ENCODE measurements at regions not wholly inside any gene's neighbourhood (a gene's known extent, or its start where the extent isn't known, plus 50 kb on each side); places are given as distances from the start of the nearest gene placed in this dataset.

DNA sequence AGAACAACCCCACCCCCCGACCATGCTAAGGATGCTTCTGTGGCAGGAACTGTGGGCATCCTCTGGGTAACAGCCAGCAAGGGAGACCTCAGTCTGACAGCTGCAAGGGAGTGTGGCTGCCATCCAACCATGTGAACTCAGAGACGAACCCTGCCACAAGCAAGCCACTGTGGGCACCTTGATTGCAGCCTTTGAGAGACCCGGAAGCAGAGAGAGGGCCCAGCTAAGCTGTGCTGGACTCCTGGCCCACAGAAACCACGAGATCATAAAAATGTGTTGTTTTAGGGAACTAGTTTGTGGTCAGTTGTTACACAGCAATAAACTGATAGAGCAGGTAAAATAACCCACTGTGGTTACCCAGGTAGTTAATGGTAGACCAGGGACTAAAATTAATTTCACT lies 414.6 kb downstream of the CDH26 start:
- ATAC-seq = no peak
- Mint-ChIP-seq H3K4me1 (no peaks in the 10 kb centered on the region), H3K27ac (no peak overlapping the region), H3K4me3 (no peak overlapping the region), H3K27me3 (no peaks in the 10 kb centered on the region), H3K9me3 (ENCODE audit: low read depth) (no peaks in the 10 kb centered on the region), H3K36me3 (no peaks in the 10 kb centered on the region)
- CTCF ChIA-PET = no interaction called here
- DNase-seq = no peak

DNA sequence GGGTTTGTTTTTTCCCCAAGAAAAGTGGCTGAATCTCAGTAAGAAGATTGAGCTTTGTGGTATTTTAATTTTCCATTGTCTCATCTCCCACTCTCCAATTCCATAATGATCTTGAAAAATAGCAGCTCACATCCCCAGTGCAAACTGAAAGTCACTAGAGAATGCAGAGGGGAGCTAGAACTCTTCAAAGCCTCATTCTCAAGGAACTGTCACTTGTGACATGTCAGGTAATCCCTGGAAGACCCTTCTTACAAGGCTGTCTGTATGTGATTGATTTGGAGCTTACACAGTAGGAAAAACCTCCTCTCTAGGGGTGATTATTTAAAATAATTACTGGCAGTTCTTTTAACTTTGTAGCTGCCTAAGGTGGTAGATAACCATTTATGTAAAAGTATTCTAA lies 420.4 kb downstream of the CDH26 start:
- CTCF ChIA-PET = no interaction called here

DNA sequence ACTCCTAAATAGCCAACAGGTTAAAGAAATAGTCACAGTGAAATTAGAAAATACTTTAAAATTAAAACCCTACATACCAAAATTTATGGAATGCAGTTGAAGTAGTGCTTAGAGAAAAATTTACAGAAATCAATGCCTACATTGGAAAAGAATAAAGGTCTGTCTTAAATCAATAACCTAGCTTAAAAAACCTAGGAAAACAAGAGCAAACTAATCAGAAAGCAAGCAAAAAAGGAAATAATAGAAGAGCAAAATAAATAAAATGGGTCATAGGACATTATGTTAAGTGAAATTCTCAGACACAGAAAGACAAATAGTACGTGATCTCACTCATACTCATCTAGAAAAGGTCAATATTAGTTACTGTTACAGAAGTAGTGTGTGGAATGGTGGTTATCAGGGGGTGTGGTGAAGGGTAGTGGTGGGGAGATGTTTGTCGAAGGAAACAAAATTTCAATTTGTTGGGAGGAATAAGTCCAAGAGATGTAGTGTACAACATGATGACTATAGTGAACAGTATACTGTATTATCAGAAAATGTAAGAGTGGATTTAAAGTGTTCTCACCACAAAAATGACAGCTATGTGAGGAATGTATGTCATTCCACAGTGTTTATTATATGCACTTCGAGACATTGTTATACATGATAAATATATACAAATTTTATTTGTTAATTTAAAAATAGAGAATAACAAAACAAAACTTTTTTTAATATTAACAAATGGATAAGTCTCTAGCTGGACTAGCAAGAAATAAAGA lies 423.6 kb downstream of the CDH26 start:
- Mint-ChIP-seq H3K36me3 (no peaks in the 10 kb centered on the region), H3K27ac (no peak overlapping the region), H3K4me1 (no peaks in the 10 kb centered on the region), H3K27me3 (peaks cover 2% of the 10 kb centered on the region), H3K4me3 (no peak overlapping the region), H3K9me3 (ENCODE audit: low read depth) (no peaks in the 10 kb centered on the region)
- ATAC-seq (no peak), DNase-seq (no peak)
- CTCF ChIA-PET = no interaction called here

More for the DNA sequence above, 420.4 kb downstream of the CDH26 start:
- Mint-ChIP-seq H3K27me3 (peaks cover 2% of the 10 kb centered on the region), H3K4me3 (no peak overlapping the region), H3K9me3 (ENCODE audit: low read depth) (no peaks in the 10 kb centered on the region), H3K27ac (no peak overlapping the region), H3K36me3 (no peaks in the 10 kb centered on the region), H3K4me1 (no peaks in the 10 kb centered on the region)
- no peak for ATAC-seq
- no peak for DNase-seq

DNA sequence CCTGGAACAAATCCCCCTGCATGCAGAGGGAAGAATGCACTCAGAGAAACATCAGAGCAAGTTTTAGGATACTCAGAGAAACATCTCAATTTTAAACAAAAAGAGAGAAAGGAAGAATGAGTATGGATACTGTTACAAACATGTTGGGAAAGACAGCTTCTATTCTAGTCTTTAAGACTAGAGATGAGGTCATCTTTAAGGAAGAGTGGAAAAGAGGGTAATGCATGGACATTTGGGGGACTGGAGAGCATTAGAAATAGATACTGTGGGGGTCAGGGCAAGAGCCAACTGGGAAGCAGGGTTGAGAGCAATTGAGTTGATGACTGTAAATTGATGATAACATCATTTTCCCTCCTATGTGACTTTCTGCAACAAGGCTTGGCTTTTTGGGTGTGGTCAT lies 431.2 kb downstream of the CDH26 start:
- no peak overlapping the region for H3K27ac Mint-ChIP-seq
- no peaks in the 10 kb centered on the region for H3K4me1 Mint-ChIP-seq
- ATAC-seq (no peak), DNase-seq (no peak)
- CTCF ChIA-PET = no interaction called here
- H3K27me3 Mint-ChIP-seq = no peaks in the 10 kb centered on the region
- no peak overlapping the region for H3K4me3 Mint-ChIP-seq
- no peaks in the 10 kb centered on the region for H3K36me3 Mint-ChIP-seq
- no peaks in the 10 kb centered on the region for H3K9me3 Mint-ChIP-seq (ENCODE audit: low read depth)

DNA sequence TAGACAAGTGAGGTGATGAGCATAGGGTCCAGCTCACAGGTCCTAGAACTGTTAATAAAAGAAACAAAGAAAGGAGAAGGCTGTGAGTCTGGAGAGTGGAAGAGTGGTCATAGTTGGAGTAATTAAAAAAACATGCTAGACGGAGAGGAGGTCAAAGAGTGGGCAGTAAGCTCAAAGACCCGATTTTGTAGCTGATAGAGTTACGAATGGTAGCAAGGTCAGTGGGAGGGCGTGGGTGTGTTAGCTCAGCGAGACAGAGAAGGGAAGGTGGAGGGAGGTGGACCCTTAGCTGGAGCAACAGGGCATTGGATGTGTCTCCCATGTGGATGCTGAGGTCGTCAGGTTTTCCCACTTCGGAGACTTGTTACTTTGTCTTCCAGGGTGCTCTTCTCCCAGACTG lies 431.7 kb downstream of the CDH26 start:
- Mint-ChIP-seq H3K4me1 (no peaks in the 10 kb centered on the region), H3K27me3 (no peaks in the 10 kb centered on the region), H3K36me3 (no peaks in the 10 kb centered on the region), H3K27ac (no peak overlapping the region), H3K4me3 (no peak overlapping the region), H3K9me3 (ENCODE audit: low read depth) (no peaks in the 10 kb centered on the region)
- ATAC-seq = no peak
- no peak for DNase-seq
- CTCF ChIA-PET = no interaction called here

DNA sequence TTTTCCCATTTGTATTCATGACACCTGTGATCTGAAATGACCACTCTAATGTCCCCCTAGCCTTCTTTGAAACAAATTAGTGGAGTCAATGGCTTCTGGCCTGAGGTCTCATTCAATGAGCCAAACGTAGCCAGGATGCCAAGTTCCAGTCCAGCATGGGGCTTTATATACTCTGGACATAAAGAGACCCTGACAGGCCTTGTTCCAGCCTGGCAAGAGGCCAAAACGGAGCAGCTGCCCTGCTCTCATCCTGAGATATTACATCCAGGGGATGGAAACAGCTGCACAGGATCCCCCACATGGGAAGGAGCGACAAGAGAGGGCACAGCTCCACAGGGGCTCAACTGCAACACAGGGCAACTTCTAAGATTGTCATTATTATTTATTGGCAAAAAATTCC lies 437.8 kb downstream of the CDH26 start:
- no peaks in the 10 kb centered on the region for H3K36me3 Mint-ChIP-seq
- H3K4me1 Mint-ChIP-seq = no peaks in the 10 kb centered on the region
- no peak overlapping the region for H3K27ac Mint-ChIP-seq
- H3K27me3 Mint-ChIP-seq = no peaks in the 10 kb centered on the region
- DNase-seq = no peak
- peaks cover 3% of the 10 kb centered on the region for H3K9me3 Mint-ChIP-seq (ENCODE audit: low read depth)
- H3K4me3 Mint-ChIP-seq = no peak overlapping the region
- ATAC-seq = no peak
- CTCF ChIA-PET = no interaction called here

DNA sequence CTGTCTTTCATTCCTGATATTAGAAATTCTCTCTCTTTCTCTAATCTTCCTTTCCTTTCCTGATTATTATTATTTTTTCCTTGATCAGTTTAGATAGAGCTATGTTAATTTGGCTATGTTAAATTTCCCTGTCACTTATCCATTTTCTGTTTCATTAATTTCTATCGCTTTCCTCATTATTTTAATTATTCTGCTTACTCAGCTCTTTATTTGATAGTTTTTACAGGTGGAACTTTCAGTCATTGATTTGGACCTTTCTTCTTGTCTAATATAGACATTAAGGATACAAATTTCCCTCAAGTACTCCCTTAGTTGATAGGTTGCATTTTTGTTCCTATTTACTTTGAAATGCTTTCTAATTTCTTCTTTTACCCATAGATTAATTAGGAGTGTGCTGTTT lies 442.3 kb downstream of the CDH26 start:
- Mint-ChIP-seq H3K27ac (no peak overlapping the region), H3K4me1 (no peaks in the 10 kb centered on the region), H3K27me3 (no peaks in the 10 kb centered on the region), H3K36me3 (no peaks in the 10 kb centered on the region), H3K4me3 (no peak overlapping the region), H3K9me3 (ENCODE audit: low read depth) (peaks cover 3% of the 10 kb centered on the region)
- DNase-seq = no peak
- no peak for ATAC-seq
- CTCF ChIA-PET = no interaction called here

DNA sequence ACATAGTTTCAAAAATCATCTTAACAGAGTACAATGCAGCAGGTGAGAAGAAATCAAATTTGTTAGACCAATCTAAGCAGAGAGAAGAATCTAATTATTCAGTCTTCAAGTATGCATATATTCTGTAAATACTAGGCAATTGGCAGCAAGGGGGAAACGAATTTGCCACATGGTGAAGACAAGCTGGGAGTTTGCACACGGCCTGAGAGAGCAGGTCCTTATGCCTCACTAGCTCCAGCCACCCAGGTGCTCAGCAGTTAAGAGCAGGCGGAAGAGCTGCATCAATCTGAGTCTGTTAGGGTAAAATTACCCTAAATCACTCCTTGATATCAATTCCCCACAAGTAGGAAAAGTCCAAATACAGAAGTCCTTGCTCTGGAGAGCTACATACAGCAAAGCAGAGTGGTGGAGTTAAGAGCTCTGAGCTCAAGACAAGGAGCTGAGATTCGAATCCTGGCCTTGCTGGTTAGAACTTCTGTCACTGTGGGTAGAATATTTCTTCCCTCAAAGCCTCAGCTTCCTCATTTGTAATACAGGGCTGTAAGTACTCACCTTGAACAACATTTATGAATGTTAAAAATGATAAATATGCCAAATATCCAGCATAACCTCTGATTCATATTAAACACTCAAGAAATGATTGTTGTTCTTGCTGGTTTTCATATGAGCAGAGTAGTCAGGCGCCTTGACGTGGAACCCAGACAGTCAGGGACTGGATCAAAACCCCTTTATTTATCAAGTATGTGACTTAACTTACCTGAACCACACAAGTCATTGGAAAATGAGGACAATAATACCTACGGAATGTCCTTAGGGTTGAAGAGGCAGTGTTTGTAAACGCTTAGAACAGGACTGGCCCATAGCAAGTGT lies 444.2 kb downstream of the CDH26 start:
- H3K9me3 Mint-ChIP-seq (ENCODE audit: low read depth) = peaks cover 5% of the 10 kb centered on the region
- no peaks in the 10 kb centered on the region for H3K27me3 Mint-ChIP-seq
- H3K4me1 Mint-ChIP-seq = no peaks in the 10 kb centered on the region
- no peak overlapping the region for H3K4me3 Mint-ChIP-seq
- DNase-seq (no peak), ATAC-seq (no peak)
- H3K27ac Mint-ChIP-seq = no peak overlapping the region
- H3K36me3 Mint-ChIP-seq = no peaks in the 10 kb centered on the region
- CTCF ChIA-PET = no interaction called here

DNA sequence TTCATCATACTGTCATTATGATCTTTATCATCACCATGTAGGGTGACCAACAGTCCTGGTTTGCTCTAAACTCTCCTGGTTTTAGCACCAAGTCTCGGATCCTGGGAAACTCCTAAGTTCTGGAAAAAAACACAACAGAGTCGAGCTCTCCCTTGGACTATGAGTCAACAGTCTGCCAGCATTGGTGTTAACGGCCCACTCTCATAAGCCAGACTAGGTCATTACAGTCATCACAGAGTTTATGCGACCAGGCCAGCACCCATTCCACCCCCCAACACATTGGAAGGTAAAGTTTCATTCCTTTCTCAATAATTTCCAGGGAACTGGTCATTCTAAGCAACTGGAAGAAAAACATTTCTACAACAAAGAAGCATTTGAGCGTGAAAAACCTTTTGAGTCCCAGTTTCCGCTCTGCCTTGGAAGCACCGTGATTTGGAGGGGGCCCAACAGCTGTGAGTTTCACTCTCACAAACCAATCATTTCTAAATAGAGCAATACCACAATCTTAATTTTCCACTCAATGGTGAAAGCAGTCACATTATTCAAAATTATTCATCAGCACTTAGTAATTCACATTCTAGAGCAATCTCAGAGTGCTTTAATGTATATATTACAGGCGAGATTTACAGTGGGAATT lies 445.0 kb downstream of the CDH26 start:
- CTCF ChIA-PET = no interaction called here
- Mint-ChIP-seq H3K4me3 (no peak overlapping the region), H3K9me3 (ENCODE audit: low read depth) (peaks cover 9% of the 10 kb centered on the region), H3K27me3 (no peaks in the 10 kb centered on the region), H3K36me3 (no peaks in the 10 kb centered on the region), H3K27ac (no peak overlapping the region), H3K4me1 (peaks cover 5% of the 10 kb centered on the region)
- DNase-seq = no peak
- no peak for ATAC-seq

DNA sequence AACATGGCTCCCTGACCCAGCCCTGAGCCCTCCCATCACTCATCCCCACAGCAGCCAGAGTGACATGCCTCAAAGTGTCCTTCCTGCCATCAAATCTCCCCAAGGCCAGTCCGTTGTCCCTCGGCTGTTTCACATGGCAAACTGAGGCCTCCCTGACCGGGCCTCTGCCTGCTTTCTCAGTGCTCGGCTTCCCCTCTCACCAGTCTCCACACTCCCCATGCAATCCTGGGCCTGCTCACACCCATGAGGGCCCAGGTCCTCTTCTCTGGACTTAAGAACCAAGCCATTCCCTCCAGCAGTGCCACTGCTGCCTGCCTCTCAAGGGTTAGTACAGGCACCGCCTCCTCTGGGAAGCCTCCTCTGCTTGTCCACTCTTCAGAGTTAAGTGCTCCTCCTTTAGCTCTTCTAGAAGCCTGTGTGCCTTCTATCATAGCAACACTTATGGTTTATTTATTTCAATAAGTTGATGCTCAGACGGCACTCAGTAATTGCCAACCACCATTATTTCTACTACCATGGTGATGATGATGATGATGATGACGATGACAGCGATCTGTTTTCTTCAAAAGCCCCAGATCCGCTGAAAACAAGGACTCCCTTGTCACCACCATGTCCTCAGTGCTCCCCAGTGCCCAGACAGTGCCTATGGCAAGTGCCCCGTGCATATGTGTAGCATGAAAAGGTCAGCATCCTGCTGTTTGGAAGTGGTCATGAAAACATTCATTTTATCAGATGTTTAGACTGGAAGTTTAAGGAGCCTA lies 449.0 kb downstream of the CDH26 start:
- no peak for DNase-seq
- ATAC-seq = no peak
- CTCF ChIA-PET = no interaction called here
- H3K36me3 Mint-ChIP-seq = no peaks in the 10 kb centered on the region
- H3K27me3 Mint-ChIP-seq = no peaks in the 10 kb centered on the region
- peaks cover 5% of the 10 kb centered on the region for H3K4me1 Mint-ChIP-seq
- H3K4me3 Mint-ChIP-seq = no peak overlapping the region
- H3K9me3 Mint-ChIP-seq (ENCODE audit: low read depth) = peaks cover 6% of the 10 kb centered on the region
- H3K27ac Mint-ChIP-seq = no peak overlapping the region

DNA sequence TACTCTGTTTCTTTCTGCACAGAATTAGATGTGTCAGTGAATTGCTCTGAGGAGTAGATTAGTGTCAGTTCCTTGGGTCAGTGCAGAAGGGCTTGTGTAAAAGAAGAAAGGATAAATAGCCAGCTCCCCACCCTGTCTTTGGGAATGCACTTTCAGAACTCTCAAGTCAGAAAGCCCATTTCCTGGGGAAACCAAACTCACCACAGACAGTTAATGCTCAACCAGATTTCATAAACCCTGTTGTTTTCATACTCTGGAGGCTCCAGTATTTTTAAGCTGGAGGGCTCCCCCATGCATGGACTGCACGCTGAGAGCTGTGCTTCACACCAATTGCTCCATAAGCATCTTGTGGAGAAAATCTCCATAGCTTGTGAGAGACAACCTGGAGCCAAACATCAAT lies 449.7 kb downstream of the CDH26 start:
- CTCF ChIA-PET = no interaction called here
- no peak for DNase-seq
- Mint-ChIP-seq H3K27me3 (no peaks in the 10 kb centered on the region), H3K9me3 (ENCODE audit: low read depth) (peaks cover 6% of the 10 kb centered on the region), H3K36me3 (no peaks in the 10 kb centered on the region), H3K4me3 (no peak overlapping the region), H3K27ac (no peak overlapping the region), H3K4me1 (peaks cover 5% of the 10 kb centered on the region)
- ATAC-seq = no peak

DNA sequence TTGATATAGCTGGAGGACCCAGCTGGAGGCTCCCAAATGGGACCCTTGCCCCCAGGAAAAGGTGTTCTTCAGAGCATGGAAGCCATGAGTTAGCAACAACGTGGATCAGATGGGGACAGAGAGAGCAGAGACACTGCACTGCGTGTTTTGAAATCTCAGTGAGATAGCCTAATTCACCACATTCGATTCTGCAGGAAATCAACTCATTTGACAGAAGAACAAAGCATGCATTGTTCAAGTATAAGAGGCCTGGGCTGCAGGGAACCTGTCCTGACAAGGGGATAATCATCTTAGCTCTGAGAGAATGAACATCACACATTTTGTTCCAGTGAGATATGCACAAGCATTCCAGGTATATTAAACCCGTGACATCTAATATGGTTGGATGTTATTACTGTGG lies 450.2 kb downstream of the CDH26 start:
- no peak for DNase-seq
- H3K27ac Mint-ChIP-seq = no peak overlapping the region
- H3K4me1 Mint-ChIP-seq = peaks cover 5% of the 10 kb centered on the region
- H3K36me3 Mint-ChIP-seq = no peaks in the 10 kb centered on the region
- no peak for ATAC-seq
- H3K9me3 Mint-ChIP-seq (ENCODE audit: low read depth) = peaks cover 6% of the 10 kb centered on the region
- CTCF ChIA-PET = no interaction called here
- H3K4me3 Mint-ChIP-seq = no peak overlapping the region
- H3K27me3 Mint-ChIP-seq = no peaks in the 10 kb centered on the region

DNA sequence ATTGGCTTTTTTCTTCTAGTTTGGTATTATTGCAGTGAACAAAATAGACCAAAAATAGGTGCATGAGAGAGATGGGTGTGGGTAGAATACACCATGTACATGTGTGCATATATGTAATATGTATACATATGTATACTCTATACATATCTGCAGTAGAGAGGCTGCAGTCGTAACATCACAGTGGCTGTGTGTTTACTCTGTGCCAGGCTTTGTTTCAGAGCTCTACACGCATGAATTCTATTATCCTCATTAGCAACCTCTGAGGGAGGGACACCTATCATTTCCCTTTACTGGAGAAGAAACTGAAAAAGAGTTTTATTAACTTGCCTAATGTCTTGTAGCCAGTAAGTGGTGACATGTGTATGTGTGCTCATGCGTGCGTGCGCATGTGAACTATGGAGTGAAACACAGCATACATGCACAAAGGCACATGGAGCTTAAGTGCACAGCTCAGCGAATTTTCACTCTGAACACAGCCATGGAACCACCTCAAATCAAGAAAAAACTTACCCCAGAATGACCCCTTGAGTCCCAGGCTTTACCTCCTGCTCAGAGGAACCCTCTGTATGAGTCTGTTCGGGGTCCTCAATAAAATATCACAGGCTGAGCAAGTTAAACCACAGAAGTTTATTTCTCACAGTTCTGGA lies 452.5 kb downstream of the CDH26 start:
- H3K36me3 Mint-ChIP-seq = no peaks in the 10 kb centered on the region
- H3K4me1 Mint-ChIP-seq = peaks cover 5% of the 10 kb centered on the region
- no peak overlapping the region for H3K4me3 Mint-ChIP-seq
- H3K9me3 Mint-ChIP-seq (ENCODE audit: low read depth) = peaks cover 6% of the 10 kb centered on the region
- CTCF ChIA-PET = no interaction called here
- H3K27me3 Mint-ChIP-seq = no peaks in the 10 kb centered on the region
- ATAC-seq = no peak
- no peak for DNase-seq
- no peak overlapping the region for H3K27ac Mint-ChIP-seq
